ENCODE measurements at regions not wholly inside any gene's neighbourhood (a gene's known extent, or its start where the extent isn't known, plus 50 kb on each side); places are given as distances from the start of the nearest gene placed in this dataset.

DNA sequence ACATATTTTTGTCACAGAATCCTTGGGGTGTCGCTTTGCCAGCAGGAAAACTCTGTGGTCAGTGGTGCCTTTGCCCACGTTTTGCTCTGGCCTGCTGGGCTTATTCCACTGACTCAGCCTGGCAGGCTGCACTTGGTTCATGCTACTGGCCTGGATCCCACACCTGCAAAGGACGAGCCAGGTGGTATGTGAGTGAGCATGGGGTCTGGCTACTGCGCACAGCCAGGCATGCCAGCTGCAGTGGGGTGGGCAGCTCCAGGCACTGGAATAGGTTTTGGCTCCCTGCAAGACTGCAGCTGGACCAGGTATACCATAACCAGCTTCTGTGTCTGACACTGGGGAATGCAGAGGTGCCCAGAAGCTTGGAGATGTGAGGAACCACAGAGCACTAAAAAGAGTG lies 197.9 kb upstream of the VRK2 start:
- Histone ChIP-seq H3K27ac (ENCODE audit: low read depth in 2 of 2, low read length in 1 of 2) (no peak overlapping the region), H3K4me1 (ENCODE audit: control insufficient read depth in 1 of 2, insufficient read depth in 2 of 2, low read depth in 1 of 2, low read length in 1 of 2) (no peaks in the 10 kb centered on the region), H3K36me3 (replicated peaks in 1 of 2; ENCODE audit: control insufficient read depth in 1 of 2, insufficient read depth in 2 of 2, low read length in 1 of 2) (no peaks in the 10 kb centered on the region), H4K20me1 (ENCODE audit: insufficient read depth) (no peaks in the 10 kb centered on the region), H3K27me3 (ENCODE audit: insufficient read depth) (no peaks in the 10 kb centered on the region), H3K9me2 (no peaks in the 10 kb centered on the region), H3K79me2 (ENCODE audit: insufficient read depth) (no peaks in the 10 kb centered on the region), H2AFZ (ENCODE audit: low read depth) (no peak overlapping the region), H3K9me3 (no peaks in the 10 kb centered on the region), H3K9ac (no peak overlapping the region), H3F3A (replicated peaks; ENCODE audit: insufficient read depth) (no peaks in the 10 kb centered on the region), H3K4me3 (ENCODE audit: low read depth in 2 of 2, low read length in 1 of 2) (no peak overlapping the region), H3K4me2 (no peak overlapping the region)
- ChIA-PET CTCF (no interaction called here), POLR2A (no interaction called here)
- DNase-seq = no peak
- TF ChIP-seq RXRA (IDR thresholded peaks at IDR 0.05; ENCODE audit: borderline replicate concordance, low read depth) (no peak), RAD21 (IDR thresholded peaks at IDR 0.05; ENCODE audit: low read length) (no peak), GATA2 (CRISPR knock-in tag; IDR thresholded peaks at IDR 0.05) (no peak), TEAD4 (IDR thresholded peaks at IDR 0.05; ENCODE audit: borderline replicate concordance, insufficient read depth) (no peak), FOXJ3 (CRISPR knock-in tag; IDR thresholded peaks at IDR 0.05) (no peak), FOXM1 (IDR thresholded peaks at IDR 0.05; ENCODE audit: low read depth) (no peak), FOSL2 (IDR thresholded peaks at IDR 0.05; ENCODE audit: borderline replicate concordance, low read depth) (no peak), TAF1 (IDR thresholded peaks at IDR 0.05; ENCODE audit: borderline replicate concordance, low read depth, low read length) (no peak), RFX5 (IDR thresholded peaks at IDR 0.05; ENCODE audit: low read length) (no peak), YY1 (IDR thresholded peaks at IDR 0.05; ENCODE audit: low read depth) (no peak)
- TF ChIP-seq, protein P1, sequence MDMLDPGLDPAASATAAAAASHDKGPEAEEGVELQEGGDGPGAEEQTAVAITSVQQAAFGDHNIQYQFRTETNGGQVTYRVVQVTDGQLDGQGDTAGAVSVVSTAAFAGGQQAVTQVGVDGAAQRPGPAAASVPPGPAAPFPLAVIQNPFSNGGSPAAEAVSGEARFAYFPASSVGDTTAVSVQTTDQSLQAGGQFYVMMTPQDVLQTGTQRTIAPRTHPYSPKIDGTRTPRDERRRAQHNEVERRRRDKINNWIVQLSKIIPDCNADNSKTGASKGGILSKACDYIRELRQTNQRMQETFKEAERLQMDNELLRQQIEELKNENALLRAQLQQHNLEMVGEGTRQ (IDR thresholded peaks at IDR 0.05; ENCODE audit: borderline replicate concordance, low read depth, low read length) = no peak
- 26% methylated on average over 4 of the region's 4 CpGs for WGBS (ENCODE audit: low lambda C conversion rate)

DNA sequence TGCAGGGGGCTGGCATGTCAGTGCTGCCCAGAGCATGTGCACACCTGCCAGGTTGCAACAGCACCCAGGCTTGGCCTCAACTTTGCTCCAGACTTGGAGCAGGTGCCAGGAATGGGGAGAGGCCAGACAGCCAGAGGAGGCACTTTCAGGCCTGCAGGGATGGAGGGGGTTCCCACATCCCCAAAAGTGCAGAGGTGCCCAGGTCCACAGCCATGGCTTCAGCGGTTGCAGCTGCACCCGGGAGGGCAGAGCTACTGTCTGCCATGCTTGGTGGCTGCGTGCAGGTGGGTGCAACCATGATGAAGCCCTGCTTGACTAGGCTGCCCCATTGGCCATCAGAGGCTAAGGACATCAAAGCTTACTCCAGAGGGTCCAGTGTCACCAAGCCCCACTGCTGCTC lies 196.8 kb upstream of the VRK2 start:
- no peak for TF ChIP-seq TEAD4 (IDR thresholded peaks at IDR 0.05; ENCODE audit: borderline replicate concordance, insufficient read depth)

DNA sequence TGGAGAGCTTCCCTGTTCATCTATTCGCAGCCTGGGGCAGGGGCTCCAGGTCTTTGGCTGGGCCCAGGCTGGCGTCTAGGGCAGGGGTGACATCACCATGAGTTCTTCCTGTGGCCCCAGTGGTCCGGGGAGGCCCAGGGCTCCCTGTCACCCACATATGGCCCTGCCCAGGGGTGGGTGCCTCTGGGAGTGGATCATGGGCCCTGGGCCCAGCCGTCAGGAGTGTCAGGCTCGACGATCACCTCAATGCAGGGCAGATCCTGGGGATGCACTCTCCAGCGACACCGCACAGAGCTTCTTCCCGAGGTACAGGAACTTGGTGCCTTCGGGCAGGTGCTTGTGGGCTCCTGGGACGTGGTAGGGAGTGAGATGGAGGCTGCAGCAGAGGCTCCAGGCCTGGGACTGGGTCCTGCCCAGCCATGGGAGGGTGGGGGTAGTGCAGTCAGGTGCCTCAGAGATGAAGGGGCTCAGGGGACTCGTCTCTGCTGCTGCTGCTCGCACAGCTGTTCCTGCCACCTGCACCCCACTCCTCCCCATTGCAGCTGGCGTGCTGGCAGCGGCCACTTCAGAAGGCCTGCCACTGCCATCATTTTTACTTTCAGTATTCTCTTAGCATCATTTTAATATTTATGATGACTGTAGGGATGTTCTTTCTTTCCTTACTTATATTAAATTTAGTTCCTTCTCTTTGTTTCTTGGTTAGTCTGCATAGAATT lies 196.0 kb upstream of the VRK2 start:
- H3K9me2 ChIP-seq = no peaks in the 10 kb centered on the region
- no peaks in the 10 kb centered on the region for H3K9me3 ChIP-seq
- H2AFZ ChIP-seq (ENCODE audit: low read depth) = no peak overlapping the region
- no peaks in the 10 kb centered on the region for H3K79me2 ChIP-seq (ENCODE audit: insufficient read depth)
- no peak overlapping the region for H3K4me2 ChIP-seq
- H3K4me3 ChIP-seq (ENCODE audit: low read depth in 2 of 2, low read length in 1 of 2) = no peak overlapping the region
- H3F3A ChIP-seq (replicated peaks; ENCODE audit: insufficient read depth) = no peaks in the 10 kb centered on the region
- WGBS (ENCODE audit: low lambda C conversion rate) = 72% methylated on average over 9 of the region's 15 CpGs
- no peaks in the 10 kb centered on the region for H3K4me1 ChIP-seq (ENCODE audit: control insufficient read depth in 1 of 2, insufficient read depth in 2 of 2, low read depth in 1 of 2, low read length in 1 of 2)
- no peak overlapping the region for H3K27ac ChIP-seq (ENCODE audit: low read depth in 2 of 2, low read length in 1 of 2)
- CTCF ChIA-PET = no interaction called here
- no peak for DNase-seq
- H3K27me3 ChIP-seq (ENCODE audit: insufficient read depth) = no peaks in the 10 kb centered on the region
- POLR2A ChIA-PET = no interaction called here
- no peaks in the 10 kb centered on the region for H4K20me1 ChIP-seq (ENCODE audit: insufficient read depth)
- no peaks in the 10 kb centered on the region for H3K36me3 ChIP-seq (replicated peaks in 1 of 2; ENCODE audit: control insufficient read depth in 1 of 2, insufficient read depth in 2 of 2, low read length in 1 of 2)
- no peak overlapping the region for H3K9ac ChIP-seq
- TF ChIP-seq EP300 (IDR thresholded peaks at IDR 0.05; ENCODE audit: borderline replicate concordance in 1 of 2, low read depth in 1 of 2, low read length in 1 of 2) = no peak
- no peak for TF ChIP-seq JUND (IDR thresholded peaks at IDR 0.05)
- TF ChIP-seq RCOR1 (IDR thresholded peaks at IDR 0.05; ENCODE audit: low read length) = no peak
- TF ChIP-seq, protein P2, sequence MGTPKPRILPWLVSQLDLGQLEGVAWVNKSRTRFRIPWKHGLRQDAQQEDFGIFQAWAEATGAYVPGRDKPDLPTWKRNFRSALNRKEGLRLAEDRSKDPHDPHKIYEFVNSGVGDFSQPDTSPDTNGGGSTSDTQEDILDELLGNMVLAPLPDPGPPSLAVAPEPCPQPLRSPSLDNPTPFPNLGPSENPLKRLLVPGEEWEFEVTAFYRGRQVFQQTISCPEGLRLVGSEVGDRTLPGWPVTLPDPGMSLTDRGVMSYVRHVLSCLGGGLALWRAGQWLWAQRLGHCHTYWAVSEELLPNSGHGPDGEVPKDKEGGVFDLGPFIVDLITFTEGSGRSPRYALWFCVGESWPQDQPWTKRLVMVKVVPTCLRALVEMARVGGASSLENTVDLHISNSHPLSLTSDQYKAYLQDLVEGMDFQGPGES (IDR thresholded peaks at IDR 0.05; ENCODE audit: low read depth, low read length) = no peak
- no peak for TF ChIP-seq ELF1 (IDR thresholded peaks at IDR 0.05)
- TF ChIP-seq NRF1 (IDR thresholded peaks at IDR 0.05; ENCODE audit: low read depth, low read length) = no peak
- TF ChIP-seq, protein P3, sequence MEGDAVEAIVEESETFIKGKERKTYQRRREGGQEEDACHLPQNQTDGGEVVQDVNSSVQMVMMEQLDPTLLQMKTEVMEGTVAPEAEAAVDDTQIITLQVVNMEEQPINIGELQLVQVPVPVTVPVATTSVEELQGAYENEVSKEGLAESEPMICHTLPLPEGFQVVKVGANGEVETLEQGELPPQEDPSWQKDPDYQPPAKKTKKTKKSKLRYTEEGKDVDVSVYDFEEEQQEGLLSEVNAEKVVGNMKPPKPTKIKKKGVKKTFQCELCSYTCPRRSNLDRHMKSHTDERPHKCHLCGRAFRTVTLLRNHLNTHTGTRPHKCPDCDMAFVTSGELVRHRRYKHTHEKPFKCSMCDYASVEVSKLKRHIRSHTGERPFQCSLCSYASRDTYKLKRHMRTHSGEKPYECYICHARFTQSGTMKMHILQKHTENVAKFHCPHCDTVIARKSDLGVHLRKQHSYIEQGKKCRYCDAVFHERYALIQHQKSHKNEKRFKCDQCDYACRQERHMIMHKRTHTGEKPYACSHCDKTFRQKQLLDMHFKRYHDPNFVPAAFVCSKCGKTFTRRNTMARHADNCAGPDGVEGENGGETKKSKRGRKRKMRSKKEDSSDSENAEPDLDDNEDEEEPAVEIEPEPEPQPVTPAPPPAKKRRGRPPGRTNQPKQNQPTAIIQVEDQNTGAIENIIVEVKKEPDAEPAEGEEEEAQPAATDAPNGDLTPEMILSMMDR (IDR thresholded peaks at IDR 0.05) = no peak
- no peak for TF ChIP-seq MXI1 (IDR thresholded peaks at IDR 0.05; ENCODE audit: low read depth, low read length)

More for the DNA sequence above, 196.8 kb upstream of the VRK2 start:
- Histone ChIP-seq H4K20me1 (ENCODE audit: insufficient read depth) (no peaks in the 10 kb centered on the region), H3F3A (replicated peaks; ENCODE audit: insufficient read depth) (no peaks in the 10 kb centered on the region), H3K4me1 (ENCODE audit: control insufficient read depth in 1 of 2, insufficient read depth in 2 of 2, low read depth in 1 of 2, low read length in 1 of 2) (no peaks in the 10 kb centered on the region), H3K9me2 (no peaks in the 10 kb centered on the region), H3K9ac (no peak overlapping the region), H3K27me3 (ENCODE audit: insufficient read depth) (no peaks in the 10 kb centered on the region), H3K79me2 (ENCODE audit: insufficient read depth) (no peaks in the 10 kb centered on the region), H3K4me3 (ENCODE audit: low read depth in 2 of 2, low read length in 1 of 2) (no peak overlapping the region), H2AFZ (ENCODE audit: low read depth) (no peak overlapping the region), H3K36me3 (replicated peaks in 1 of 2; ENCODE audit: control insufficient read depth in 1 of 2, insufficient read depth in 2 of 2, low read length in 1 of 2) (no peaks in the 10 kb centered on the region), H3K9me3 (no peaks in the 10 kb centered on the region), H3K4me2 (no peak overlapping the region), H3K27ac (ENCODE audit: low read depth in 2 of 2, low read length in 1 of 2) (no peak overlapping the region)
- no CpG with 5 or more reads among the region's 3 CpGs for WGBS (ENCODE audit: low lambda C conversion rate)
- ChIA-PET CTCF (no interaction called here), POLR2A (no interaction called here)
- DNase-seq = no peak
